K562 (cell line): ENCODE measurements at regions not wholly inside any gene's neighbourhood (a gene's known extent, or its start where the extent isn't known, plus 50 kb on each side); places are given as distances from the start of the nearest gene placed in this dataset.

Experiments used
- ATAC-seq: fragments of 200-7000 bp; cut with Tn5 transposase; 3 replicates; pipeline ENCODE4 v1.9.1; 2020; ENCODE audit warnings: moderate library complexity
- BruUV-seq: library from RNA; stranded (reverse); fragments of 400-500 nt; replicated peaks from 2 replicates; lab custom pipeline; 2021; lab: Mats Ljungman, UMichigan
- CTCF ChIA-PET: fragments of 300-600 bp; formaldehyde crosslinking; extraction: SDS; loops from one replicate; lab custom pipeline; 2021; ENCODE audit warnings: low intra/inter-chr PET ratio; lab: Yijun Ruan, JAX
- POLR2A ChIA-PET: fragments of 300-600, 350-650 bp; sonication (Branson Sonifier 250); formaldehyde crosslinking; extraction: SDS; loops from one replicate; lab custom pipeline; 2021; ENCODE audit warnings: antibody characterized with exemption, inconsistent platforms; lab: Yijun Ruan, JAX
- DNase-seq, 4 experiments: peaks; one replicate each; pipeline versions ENCODE4 v3.0.0 to v3.0.0-alpha.2; 2011 to 2018; ENCODE audit warnings: low spot score in 3 of 4, mixed read lengths in 3 of 4; ENCODE audit errors: extremely low read depth in 1 of 4
- FAIRE-seq: peaks from 2 replicates; lab custom pipeline; 2011; peaks lifted over from hg19 to GRCh38; lab: Jason Lieb, UNC
- H2AFZ ChIP-seq: 2 replicates; pipeline ENCODE4 v1.6.0; 2011; ENCODE audit warnings: low read depth, low read length, control low read depth, inconsistent platforms
- H3K27ac ChIP-seq: fragments of 200-600 bp; 3 replicates; pipeline ENCODE4 v1.8.0; 2011; ENCODE audit warnings: low read depth, mild to moderate bottlenecking, control low read depth, inconsistent platforms, low read length, moderate library complexity, mixed read lengths; ENCODE audit errors: extremely low read depth
- H3K27me3 ChIP-seq, 2 experiments: fragments of 300-600 bp in 1 of 2; 2 replicates in 1 of 2; 3 replicates in 1 of 2; pipeline versions ENCODE4 v1.6.0 to v1.8.0; 2011; ENCODE audit warnings: inconsistent platforms in 2 of 2, low read length in 2 of 2, mild to moderate bottlenecking in 1 of 2, mixed read lengths in 1 of 2, moderate library complexity in 1 of 2; ENCODE audit not compliant: control insufficient read depth in 2 of 2, insufficient read depth in 2 of 2
- H3K36me3 ChIP-seq: fragments of 300-600 bp; 3 replicates; pipeline ENCODE4 v1.8.0; 2011; ENCODE audit warnings: mild to moderate bottlenecking, low read length, inconsistent platforms; ENCODE audit not compliant: control insufficient read depth, insufficient read depth
- H3K4me1 ChIP-seq, 2 experiments: fragments of 200-600 bp in 1 of 2; replicated peaks in 1 of 2; 2 replicates in 1 of 2; 3 replicates in 1 of 2; pipeline versions ENCODE4 v1.5.1 to v1.8.0; 2011; ENCODE audit warnings: inconsistent platforms in 2 of 2, low read length in 2 of 2, mild to moderate bottlenecking in 1 of 2, mixed read lengths in 1 of 2, moderate library complexity in 1 of 2; ENCODE audit not compliant: control insufficient read depth in 2 of 2, insufficient read depth in 2 of 2
- H3K4me2 ChIP-seq: 2 replicates; pipeline ENCODE4 v1.6.1; 2011; ENCODE audit warnings: low read length, control low read depth, inconsistent platforms, mixed read lengths; ENCODE audit not compliant: insufficient read depth
- H3K4me3 ChIP-seq: fragments of 200-600 bp; sonication (generic), shearing (Covaris generic); 2 replicates; pipeline ENCODE4 v1.5.1; 2016; ENCODE audit warnings: control low read depth, inconsistent platforms
- H3K79me2 ChIP-seq: fragments of 200-600 bp; 3 replicates; pipeline ENCODE4 v1.8.0; 2011; ENCODE audit warnings: low read length, inconsistent platforms; ENCODE audit not compliant: control insufficient read depth, insufficient read depth
- H3K9ac ChIP-seq, 2 experiments: 2 replicates each; pipeline versions ENCODE4 v1.6.0 to v1.6.1; 2011; ENCODE audit warnings: low read depth in 2 of 2, low read length in 2 of 2, control low read depth in 1 of 2, inconsistent platforms in 1 of 2, mild to moderate bottlenecking in 1 of 2, mixed read lengths in 1 of 2; ENCODE audit not compliant: insufficient read depth in 1 of 2
- H3K9me1 ChIP-seq: one replicate; pipeline ENCODE4 v1.6.0; 2011; ENCODE audit warnings: inconsistent platforms, mild to moderate bottlenecking, low read length, moderate library complexity; ENCODE audit not compliant: control insufficient read depth, insufficient read depth
- H3K9me3 ChIP-seq: replicated peaks from 2 replicates; pipeline ENCODE4 v1.5.1; 2011; ENCODE audit warnings: low read depth, low read length, inconsistent platforms; ENCODE audit not compliant: control insufficient read depth, insufficient read depth
- H4K20me1 ChIP-seq: replicated peaks from 2 replicates; pipeline ENCODE4 v1.6.1; 2011; ENCODE audit warnings: low read length, inconsistent platforms, mixed read lengths; ENCODE audit not compliant: control insufficient read depth, insufficient read depth
- HNRNPK ChIP-seq: fragments of 200-400 bp; formaldehyde crosslinking; IDR thresholded peaks from one replicate; pipeline ENCODE4 v1.6.1; 2018; ENCODE audit warnings: mild to moderate bottlenecking, low read depth, low read length; ENCODE audit not compliant: poor library complexity, severe bottlenecking
- MAZ ChIP-seq, 2 experiments: fragments of 450-650 bp in 1 of 2; sonication (generic) in 1 of 2; formaldehyde crosslinking; IDR thresholded peaks in 1 of 2; conservative IDR thresholded peaks in 1 of 2; 2 replicates each; pipeline versions ENCODE4 v1.4.0 to v1.5.0; 2020; ENCODE audit warnings: mild to moderate bottlenecking in 1 of 2, missing genetic modification reagents in 1 of 2
- PRDM10 ChIP-seq: fragments of 450-650 bp; IDR thresholded peaks from 2 replicates; pipeline ENCODE4 v1.6.1; 2018; ENCODE audit not compliant: partially characterized antibody
- ZNF263 ChIP-seq: sonication (generic); formaldehyde crosslinking; IDR thresholded peaks from 2 replicates; pipeline ENCODE4 v1.8.0; 2022; ENCODE audit warnings: mild to moderate bottlenecking, missing genetic modification reagents, borderline replicate concordance
- in situ Hi-C: fragments of 300-500 bp; cut with MboI; formaldehyde crosslinking; loops from 4 replicates; pipeline ENCODE4 v1.15.0; 2018; ENCODE audit warnings: inconsistent platforms, mixed read lengths
- intact Hi-C: fragments of 100-400 bp; cut with micrococcal nuclease; formaldehyde crosslinking; loops from 2 replicates; pipeline ENCODE4 v1.14.2; 2022
- TF ChIP-seq, protein P1 (sequence below): fragments of 250-450 bp; sonication (Bioruptor Pico); IDR thresholded peaks from 2 replicates; pipeline ENCODE4 v1.5.0; 2020; ENCODE audit warnings: mild to moderate bottlenecking, borderline replicate concordance

DNA sequence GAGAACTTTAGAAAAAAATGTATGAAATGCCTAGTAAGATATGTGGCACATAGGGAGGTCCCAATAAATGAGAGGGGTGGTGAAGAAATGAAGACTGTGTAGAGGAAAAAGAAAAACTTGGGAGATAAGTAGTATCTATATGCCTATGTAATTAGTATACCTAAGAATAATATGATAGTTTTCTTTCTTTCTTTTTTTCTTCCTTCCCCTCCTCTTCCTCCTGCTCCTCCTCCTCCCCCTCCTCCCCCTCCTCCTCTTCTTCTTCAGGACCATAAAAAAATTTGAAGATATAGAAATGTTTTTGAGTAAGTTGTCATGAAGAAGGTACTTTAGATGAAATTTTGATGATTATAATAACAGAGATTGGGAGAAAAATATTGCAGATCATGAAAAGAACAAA lies 857.4 kb downstream of the MAT2B start:
- in situ Hi-C loops (loop anchor here (25.0 kb wide), 1 partner anchor 851 kb away; the partner anchor contains the start of gene MAT2B), intact Hi-C loops (no loop called here)
- POLR2A ChIA-PET: no interaction called here
- no peaks in the 10 kb centered on the region for H3K9me1 ChIP-seq
- BruUV-seq: no TSS peak
- DNase-seq (no peak), FAIRE-seq (no peak), ATAC-seq (no peak)
- H3K4me1 ChIP-seq: peaks cover 16 to 35% of the 10 kb centered on the region in 2 experiments
- no peaks in the 10 kb centered on the region for H3K27me3 ChIP-seq
- H3K27ac ChIP-seq: no peak overlapping the region
- H3K9ac ChIP-seq: no peak overlapping the region
- no peaks in the 10 kb centered on the region for H3K9me3 ChIP-seq
- no peaks in the 10 kb centered on the region for H4K20me1 ChIP-seq
- no peak overlapping the region for H3K4me2 ChIP-seq
- no peak overlapping the region for H2AFZ ChIP-seq
- TF ChIP-seq MAZ (CRISPR knock-in tag; conservative IDR thresholded peaks at IDR 0.05 in 1 of 2, IDR thresholded peaks at IDR 0.05 in 1 of 2) (no peak), HNRNPK (peak; percentile 55), PRDM10 (peak; percentile 15), ZNF263 (peak; percentile 88)
- TF ChIP-seq, protein P1, sequence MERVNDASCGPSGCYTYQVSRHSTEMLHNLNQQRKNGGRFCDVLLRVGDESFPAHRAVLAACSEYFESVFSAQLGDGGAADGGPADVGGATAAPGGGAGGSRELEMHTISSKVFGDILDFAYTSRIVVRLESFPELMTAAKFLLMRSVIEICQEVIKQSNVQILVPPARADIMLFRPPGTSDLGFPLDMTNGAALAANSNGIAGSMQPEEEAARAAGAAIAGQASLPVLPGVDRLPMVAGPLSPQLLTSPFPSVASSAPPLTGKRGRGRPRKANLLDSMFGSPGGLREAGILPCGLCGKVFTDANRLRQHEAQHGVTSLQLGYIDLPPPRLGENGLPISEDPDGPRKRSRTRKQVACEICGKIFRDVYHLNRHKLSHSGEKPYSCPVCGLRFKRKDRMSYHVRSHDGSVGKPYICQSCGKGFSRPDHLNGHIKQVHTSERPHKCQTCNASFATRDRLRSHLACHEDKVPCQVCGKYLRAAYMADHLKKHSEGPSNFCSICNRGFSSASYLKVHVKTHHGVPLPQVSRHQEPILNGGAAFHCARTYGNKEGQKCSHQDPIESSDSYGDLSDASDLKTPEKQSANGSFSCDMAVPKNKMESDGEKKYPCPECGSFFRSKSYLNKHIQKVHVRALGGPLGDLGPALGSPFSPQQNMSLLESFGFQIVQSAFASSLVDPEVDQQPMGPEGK: no peak
- no peak overlapping the region for H3K4me3 ChIP-seq
- no peaks in the 10 kb centered on the region for H3K36me3 ChIP-seq
- CTCF ChIA-PET: no interaction called here
- no peaks in the 10 kb centered on the region; the same call in 2 of the 3 replicates for H3K79me2 ChIP-seq
